Inflammatory macrophage (primary cell): ENCODE measurements at regions not wholly inside any gene's neighbourhood (a gene's known extent, or its start where the extent isn't known, plus 50 kb on each side); places are given as distances from the start of the nearest gene placed in this dataset.

ENCODE experiments used
- DNase-seq, 2 donors: peaks; one replicate each; pipeline ENCODE4 v3.0.0-alpha.2; 2020 to 2022

- DNase-seq, result no peak
Observed at GRCh38 chr12:113766131-113766878, 199.8 kb downstream of the RBM19 start.

- DNase-seq, result no peak
Observed at GRCh38 chr12:113764661-113765060, 201.5 kb downstream of the RBM19 start.

- DNase-seq, result no peak
Observed at GRCh38 chr12:113762882-113763816, 203.0 kb downstream of the RBM19 start.

- no peak for DNase-seq
Observed at GRCh38 chr12:113762155-113762881, 203.8 kb downstream of the RBM19 start.

DNA sequence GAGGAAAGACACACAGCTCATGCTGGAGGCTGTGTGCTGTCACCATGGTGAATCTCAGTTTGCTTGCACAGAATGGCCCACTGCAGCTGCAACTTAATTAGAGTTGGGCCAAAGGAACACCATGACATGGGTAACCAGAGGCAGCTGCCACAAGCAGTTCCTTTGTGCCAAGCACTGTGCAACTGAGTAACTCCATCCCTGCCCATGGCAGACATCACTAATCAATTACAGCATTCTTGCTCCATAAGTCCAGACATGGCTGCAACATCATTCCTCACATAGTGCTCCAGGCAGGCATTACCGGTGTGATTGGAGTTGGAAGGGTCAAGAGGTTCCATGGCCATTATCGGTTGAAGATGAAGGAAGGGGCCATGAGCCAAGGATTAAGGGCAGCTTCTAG lies 207.0 kb downstream of the RBM19 start:
- no peak for DNase-seq

DNA sequence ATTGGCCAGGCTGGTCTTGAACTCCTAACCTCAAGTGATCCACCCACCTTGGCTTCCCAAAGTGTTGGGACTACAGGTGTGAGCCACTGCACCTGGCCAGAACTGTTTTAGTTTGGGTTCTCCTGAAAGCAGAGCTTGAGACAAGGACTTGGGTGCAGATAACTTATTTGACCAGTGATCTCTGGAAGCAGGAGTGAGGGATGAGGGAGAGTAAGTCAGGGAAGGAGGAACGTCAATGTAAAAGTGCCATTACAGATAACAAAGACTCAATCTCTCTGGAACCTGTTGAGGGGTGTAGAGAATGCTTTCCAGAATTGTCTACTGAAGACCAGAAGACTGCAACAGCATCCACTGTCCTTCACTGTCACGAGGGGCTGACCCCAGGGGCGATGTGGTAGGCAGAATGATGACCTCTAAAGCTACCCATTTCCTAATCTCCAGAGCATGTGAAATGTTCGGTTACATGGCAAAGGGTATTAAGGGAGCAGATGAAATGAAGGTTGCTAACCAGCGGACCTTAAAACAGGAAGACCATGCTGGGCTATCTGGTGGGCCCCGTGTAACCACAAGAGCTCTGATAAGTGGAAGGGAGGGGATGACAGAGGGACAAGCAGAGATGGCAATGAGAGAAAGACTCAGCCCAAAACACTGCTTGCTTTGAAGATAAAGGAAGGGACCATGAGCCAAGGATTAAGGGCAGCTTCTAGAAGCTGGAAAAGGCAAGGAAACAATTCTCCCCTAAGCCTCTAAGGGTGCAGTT lies 207.8 kb downstream of the RBM19 start:
- DNase-seq, result no peak

DNA sequence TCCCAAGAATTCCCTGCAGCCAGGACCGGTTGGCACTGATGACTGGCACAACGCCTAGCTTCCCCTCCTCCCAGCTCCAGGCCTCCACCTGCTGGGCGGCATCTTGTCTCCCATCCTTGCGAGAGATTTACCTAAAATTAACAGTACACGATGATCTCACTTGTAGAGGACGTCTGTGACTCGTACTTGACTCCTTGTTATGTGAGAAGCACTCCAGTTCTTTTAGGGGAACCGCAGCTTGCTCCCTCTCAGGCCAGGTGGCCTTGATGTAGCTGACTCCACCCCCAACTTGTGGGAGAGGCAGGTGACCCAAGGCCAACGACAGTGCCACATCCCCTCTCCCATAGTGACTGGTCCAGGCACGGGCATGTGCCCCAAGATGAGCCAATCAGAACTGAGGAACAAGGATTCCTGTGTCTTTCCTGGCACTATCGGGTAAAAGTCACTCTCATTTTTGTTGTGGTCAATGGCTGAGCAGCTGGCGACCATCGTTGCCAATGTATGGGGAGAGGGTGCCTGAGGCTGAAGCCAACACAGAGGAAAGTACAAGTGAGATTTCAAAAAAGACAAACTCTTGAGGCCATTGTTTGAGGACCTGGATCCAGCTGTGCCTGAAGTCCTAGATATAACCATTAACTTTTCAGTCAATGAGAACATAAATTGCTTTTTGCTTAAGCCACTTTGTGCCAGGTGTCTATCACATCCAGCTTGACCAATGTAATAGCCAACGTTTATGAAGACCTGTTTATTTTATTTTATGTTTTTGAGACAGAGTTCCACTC lies 208.7 kb downstream of the RBM19 start:
- DNase-seq, result no peak

DNA sequence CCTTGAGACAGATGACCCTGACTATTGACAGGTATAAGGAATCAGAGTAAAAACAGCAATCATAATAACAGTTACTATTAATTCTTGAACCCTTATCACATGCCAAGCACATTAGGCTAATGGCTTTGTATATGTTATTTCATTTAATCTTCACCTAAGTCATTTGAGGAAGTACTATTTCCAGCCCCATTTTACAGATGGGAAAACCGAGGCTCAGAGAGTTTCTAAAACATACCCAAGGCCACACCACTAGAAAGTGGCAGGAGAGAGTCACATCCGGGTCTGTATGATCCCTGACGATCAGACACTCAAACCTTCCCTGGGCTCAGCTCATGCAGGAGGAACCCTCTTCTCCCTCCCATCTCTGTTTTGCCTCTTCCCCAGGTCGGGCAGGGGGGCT lies 209.5 kb downstream of the RBM19 start:
- DNase-seq, result no peak

GRCh38 chr12:113755098-113755497 lies 211.0 kb downstream of the RBM19 start:
- no peak for DNase-seq

DNA sequence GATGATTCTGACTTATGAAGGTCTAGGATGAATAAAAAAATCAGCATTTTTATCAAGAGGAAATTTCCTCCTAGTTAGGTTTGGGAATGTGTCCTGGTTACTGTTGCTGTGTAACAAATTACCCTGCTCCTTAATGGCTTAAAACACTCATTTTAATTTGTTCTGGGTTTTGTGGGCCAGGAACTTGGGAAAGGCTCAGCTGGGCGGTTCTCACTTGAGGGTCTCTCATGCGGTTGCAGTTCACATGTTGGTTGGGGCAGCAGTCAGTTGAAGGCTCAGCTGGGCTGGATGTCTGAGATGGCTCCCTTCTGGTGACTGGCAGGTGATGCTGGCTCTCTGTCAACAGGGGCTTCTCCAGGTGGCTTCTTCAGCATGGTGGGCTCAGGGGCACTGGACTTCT lies 214.6 kb downstream of the RBM19 start:
- no peak for DNase-seq

DNA sequence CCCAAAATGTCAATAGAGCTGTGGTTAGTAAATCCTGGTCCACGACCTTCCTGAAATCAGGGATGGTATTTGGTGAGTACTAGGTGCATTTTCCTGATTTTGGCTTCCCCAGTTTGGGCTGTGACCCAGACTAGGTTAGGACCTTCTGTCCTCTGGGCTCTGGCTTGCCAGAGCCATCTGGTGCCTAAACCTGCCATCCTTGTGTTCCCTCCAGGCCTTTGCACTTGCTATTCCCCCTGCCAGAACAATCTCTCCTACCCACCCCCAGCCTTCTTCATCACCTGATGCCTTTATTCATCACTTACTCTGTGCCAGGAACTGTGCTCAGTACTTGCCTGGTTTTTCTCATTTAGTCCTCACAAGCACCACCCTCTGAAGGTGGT lies 216.7 kb downstream of the RBM19 start:
- no peak for DNase-seq

- no peak for DNase-seq
Observed at GRCh38 chr12:113748707-113749432, 217.3 kb downstream of the RBM19 start.

GRCh38 chr12:113747017-113747416 lies 219.1 kb downstream of the RBM19 start:
- no peak for DNase-seq

GRCh38 chr12:113744802-113745395 lies 221.2 kb downstream of the RBM19 start:
- no peak for DNase-seq

DNA sequence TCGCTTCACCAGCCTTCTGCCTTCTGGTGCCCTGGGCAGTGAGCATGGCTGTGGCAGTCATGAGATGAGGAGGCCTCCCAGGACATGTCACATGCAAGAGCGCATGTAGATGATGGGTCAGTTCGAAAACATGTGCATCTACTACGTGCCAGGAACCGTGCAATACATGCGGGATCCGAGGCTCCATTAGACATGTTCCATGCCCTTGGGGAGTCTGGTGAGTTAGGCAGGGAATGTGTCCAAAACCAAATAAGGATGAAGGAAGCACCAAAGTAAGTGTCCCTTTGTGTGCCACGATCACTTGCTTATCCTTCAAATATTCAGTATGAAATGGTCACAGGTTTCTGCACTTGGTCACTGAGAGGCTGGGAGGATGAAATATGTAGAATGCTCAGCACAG lies 223.3 kb downstream of the RBM19 start:
- DNase-seq, result no peak

DNA sequence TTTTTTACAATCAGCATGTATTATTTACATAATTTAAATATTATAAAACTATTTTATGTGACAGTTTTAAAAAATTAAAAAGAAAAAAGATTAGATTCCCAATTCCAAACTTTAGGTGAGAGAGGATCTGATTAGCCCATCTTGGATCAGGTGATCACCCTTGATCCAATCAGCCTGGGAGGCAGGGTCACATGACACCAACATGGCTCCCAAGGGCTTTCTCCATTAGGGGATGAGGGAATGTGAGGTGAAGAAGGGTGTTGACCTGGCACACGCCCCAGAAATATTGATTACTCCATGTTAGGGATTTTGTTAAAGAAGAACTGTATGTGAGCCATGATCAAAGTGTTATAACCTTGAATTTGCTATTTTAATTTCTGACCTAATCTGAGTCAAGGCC lies 225.4 kb downstream of the RBM19 start:
- no peak for DNase-seq

DNA sequence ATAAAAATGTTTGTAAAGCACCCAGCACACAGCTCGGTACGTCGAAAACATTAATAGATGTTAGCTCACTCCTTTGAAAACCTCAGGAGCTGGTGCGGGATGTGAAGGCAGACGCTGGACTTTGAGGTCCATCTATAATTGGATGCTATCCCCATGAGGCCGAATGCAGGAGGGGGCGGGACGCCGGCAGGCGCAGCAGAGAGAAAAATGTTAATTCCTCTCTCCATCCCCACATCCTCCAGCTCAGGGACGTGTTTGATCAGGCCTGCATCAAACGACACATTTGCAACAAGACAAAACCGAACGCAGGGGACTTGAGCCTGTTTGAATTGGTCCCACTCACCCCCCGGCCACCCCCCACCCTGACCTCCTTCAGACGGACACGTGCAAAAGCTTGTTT lies 231.0 kb downstream of the RBM19 start:
- no peak for DNase-seq

GRCh38 chr12:113734503-113734902 lies 231.6 kb downstream of the RBM19 start:
- DNase-seq, result no peak

DNA sequence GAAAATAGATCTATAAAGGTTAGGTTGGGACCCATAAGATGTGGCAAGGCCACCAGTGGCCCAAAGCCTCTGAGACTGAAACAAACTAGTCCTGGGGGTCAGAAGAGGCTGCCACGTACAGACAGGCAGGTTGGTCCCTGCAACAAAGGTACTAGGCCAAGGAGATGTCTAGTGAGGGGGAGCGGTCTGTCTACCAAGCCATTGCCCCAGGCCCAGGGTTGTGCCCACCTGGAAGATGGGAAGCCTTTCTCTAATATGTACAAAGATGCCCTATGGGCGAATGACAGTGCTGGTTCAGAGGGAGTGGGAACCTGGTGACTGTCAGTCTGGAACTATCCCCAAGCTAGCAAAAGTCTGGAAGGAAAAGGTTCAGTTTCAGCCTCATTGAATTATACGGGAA lies 233.2 kb downstream of the RBM19 start:
- DNase-seq, result no peak

- DNase-seq, result no peak
Observed at GRCh38 chr12:113727651-113728061, 238.5 kb downstream of the RBM19 start.
